Naive thymus-derived CD4-positive, alpha-beta T cell (primary cell): ENCODE measurements at regions not wholly inside any gene's neighbourhood (a gene's known extent, or its start where the extent isn't known, plus 50 kb on each side); places are given as distances from the start of the nearest gene placed in this dataset.
"Not testable (repeated sequence)": the region's sequence is repeated elsewhere in the genome, so short reads cannot be mapped to it uniquely, and the experiment has no call there.

Experiments used
- ATAC-seq: fragments of 150-1000 bp; cut with Tn5 transposase; 2 replicates; pipeline ENCODE4 v1.10.0; 2021; ENCODE audit warnings: mild to moderate bottlenecking, moderate library complexity
- CTCF ChIA-PET: fragments of 350-600 bp; sonication (Branson Sonifier 250); formaldehyde crosslinking; loops from one replicate; lab custom pipeline; 2021; ENCODE audit warnings: antibody characterized with exemption; lab: Charles Lee
- POLR2A ChIA-PET: fragments of 350-600 bp; sonication (Branson Sonifier 250); formaldehyde crosslinking; loops from one replicate; lab custom pipeline; 2021; ENCODE audit warnings: antibody characterized with exemption, inconsistent platforms; lab: Charles Lee
- DNase-seq, 9 donors: peaks; one replicate each; pipeline versions ENCODE4 v3.0.0 to v3.0.0-alpha.2; 2020 to 2022; ENCODE audit warnings: mixed read lengths in 1 of 9
- H3K27ac ChIP-seq: one replicate; pipeline ENCODE4 v1.7.0; 2013; ENCODE audit warnings: mild to moderate bottlenecking, low read depth, low read length, moderate library complexity
- H3K27me3 ChIP-seq, 2 donors: one replicate each; pipeline ENCODE4 v1.7.0; 2013; ENCODE audit warnings: low read length in 2 of 2, mild to moderate bottlenecking in 2 of 2, moderate library complexity in 2 of 2; ENCODE audit not compliant: control insufficient read depth in 2 of 2, insufficient read depth in 2 of 2
- H3K36me3 ChIP-seq, 3 experiments: 1 replicate in 2 of 3; 2 replicates in 1 of 3; pipeline ENCODE4 v1.7.0; 2013; ENCODE audit warnings: low read length in 3 of 3, mild to moderate bottlenecking in 3 of 3, moderate library complexity in 1 of 3; ENCODE audit not compliant: insufficient read depth in 3 of 3, control insufficient read depth in 2 of 3
- H3K4me1 ChIP-seq, 2 donors: one replicate each; pipeline ENCODE4 v1.7.0; 2013; ENCODE audit warnings: low read length in 2 of 2, mild to moderate bottlenecking in 2 of 2, moderate library complexity in 1 of 2; ENCODE audit not compliant: control insufficient read depth in 2 of 2, insufficient read depth in 2 of 2
- H3K4me3 ChIP-seq: 2 replicates; pipeline ENCODE4 v1.7.0; 2013; ENCODE audit warnings: mild to moderate bottlenecking, low read length
- H3K9me3 ChIP-seq, 3 experiments: 1 replicate in 2 of 3; 2 replicates in 1 of 3; pipeline ENCODE4 v1.7.0; 2013; ENCODE audit warnings: low read length in 3 of 3; ENCODE audit not compliant: control insufficient read depth in 2 of 3
- H3K27ac Mint-ChIP-seq, 9 donors: one replicate each; pipeline ENCODE4 v1.8.0; 2020 to 2022; ENCODE audit warnings: mixed read lengths in 9 of 9, mild to moderate bottlenecking in 8 of 9, moderate library complexity in 5 of 9, inconsistent platforms in 2 of 9
- H3K27me3 Mint-ChIP-seq, 5 donors: one replicate each; pipeline ENCODE4 v1.8.0; 2021 to 2022; ENCODE audit warnings: mixed read lengths in 5 of 5, mild to moderate bottlenecking in 1 of 5
- H3K36me3 Mint-ChIP-seq, 5 donors: one replicate each; pipeline ENCODE4 v1.8.0; 2020 to 2022; ENCODE audit warnings: mixed read lengths in 5 of 5, mild to moderate bottlenecking in 3 of 5, inconsistent platforms in 1 of 5
- H3K4me1 Mint-ChIP-seq, 7 donors: one replicate each; pipeline ENCODE4 v1.8.0; 2020 to 2022; ENCODE audit warnings: mixed read lengths in 7 of 7, mild to moderate bottlenecking in 3 of 7, inconsistent platforms in 1 of 7
- H3K4me3 Mint-ChIP-seq, 10 donors: one replicate each; pipeline ENCODE4 v1.8.0; 2020 to 2022; ENCODE audit warnings: mild to moderate bottlenecking in 10 of 10, mixed read lengths in 10 of 10, moderate library complexity in 6 of 10, inconsistent platforms in 2 of 10
- H3K9me3 Mint-ChIP-seq, 11 donors: one replicate each; pipeline ENCODE4 v1.8.0; 2020 to 2022; ENCODE audit warnings: mixed read lengths in 11 of 11, mild to moderate bottlenecking in 4 of 11, inconsistent platforms in 1 of 11, moderate library complexity in 1 of 11
- intact Hi-C, 2 donors: fragments of 100-400 bp; cut with micrococcal nuclease; formaldehyde crosslinking; loops; one replicate each; pipeline ENCODE4 v1.15.1; 2023

DNA sequence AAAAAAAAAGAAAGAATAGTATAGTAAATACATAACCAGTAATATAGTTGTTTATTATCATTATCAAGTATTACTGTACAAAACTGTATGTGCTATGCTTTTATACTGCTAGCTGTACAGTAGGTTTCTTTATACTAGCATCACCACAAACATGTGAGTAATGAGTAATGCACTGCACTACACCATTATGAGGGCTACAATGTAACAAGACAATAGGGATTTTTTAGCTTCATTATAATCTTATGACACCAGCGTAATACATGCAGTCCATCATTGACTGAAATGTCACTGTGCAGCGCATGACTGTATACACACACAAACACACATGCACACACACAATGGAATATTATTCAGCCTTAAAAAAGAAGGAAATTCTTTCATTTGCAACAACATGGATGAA is 111.5 kb upstream of the ZBED5 start:
- Mint-ChIP-seq H3K9me3 (peaks cover 0 to 9% (median 4%) of the 10 kb centered on the region in 11 donors), H3K27ac (no peak overlapping the region), H3K4me3 (no peak overlapping the region), H3K36me3 (peaks cover 0 to 8% (median 0%) of the 10 kb centered on the region in 5 donors), H3K27me3 (peaks cover 0 to 17% (median 0%) of the 10 kb centered on the region in 5 donors), H3K4me1 (no peaks in the 10 kb centered on the region)
- Histone ChIP-seq H3K4me1 (no peaks in the 10 kb centered on the region), H3K4me3 (no peak overlapping the region), H3K9me3 (no peaks in the 10 kb centered on the region), H3K27ac (no peak overlapping the region), H3K36me3 (no peaks in the 10 kb centered on the region), H3K27me3 (no peaks in the 10 kb centered on the region)
- intact Hi-C loops, result no loop called here
- no peak for ATAC-seq
- ChIA-PET CTCF (no interaction called here), POLR2A (no interaction called here)
- no peak for DNase-seq

DNA sequence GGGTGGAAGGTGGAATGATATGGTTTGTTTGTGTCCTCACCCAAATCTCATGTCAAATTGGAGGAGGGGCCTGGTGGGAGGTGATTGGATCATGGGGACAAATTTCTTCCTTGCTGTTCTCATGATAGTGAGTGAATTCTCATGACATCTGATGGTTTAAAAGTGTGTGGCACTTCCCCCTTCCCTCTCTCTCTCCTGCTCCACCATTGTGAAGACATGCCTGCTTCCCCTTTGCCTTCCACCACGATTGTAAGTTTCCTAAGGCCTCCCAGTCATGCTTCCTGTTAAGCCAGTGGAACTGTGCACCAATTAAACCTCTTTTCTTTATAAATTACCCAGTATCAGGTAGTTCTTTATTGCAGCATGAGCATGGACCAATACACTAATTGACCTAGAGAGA is 99.0 kb upstream of the ZBED5 start:
- H3K36me3 ChIP-seq, H3K4me1 ChIP-seq, H3K4me1 Mint-ChIP-seq, H3K27ac Mint-ChIP-seq, H3K9me3 ChIP-seq, POLR2A ChIA-PET, ATAC-seq, DNase-seq, H3K4me3 Mint-ChIP-seq, H3K27ac ChIP-seq, H3K27me3 ChIP-seq, intact Hi-C loops, H3K4me3 ChIP-seq, CTCF ChIA-PET, H3K36me3 Mint-ChIP-seq: not testable (repeated sequence)
- peaks cover 17 to 35% (median 22%) of the 10 kb centered on the region in 5 donors for H3K27me3 Mint-ChIP-seq
- H3K9me3 Mint-ChIP-seq, result peaks cover 0 to 32% (median 7%) of the 10 kb centered on the region in 11 donors

DNA sequence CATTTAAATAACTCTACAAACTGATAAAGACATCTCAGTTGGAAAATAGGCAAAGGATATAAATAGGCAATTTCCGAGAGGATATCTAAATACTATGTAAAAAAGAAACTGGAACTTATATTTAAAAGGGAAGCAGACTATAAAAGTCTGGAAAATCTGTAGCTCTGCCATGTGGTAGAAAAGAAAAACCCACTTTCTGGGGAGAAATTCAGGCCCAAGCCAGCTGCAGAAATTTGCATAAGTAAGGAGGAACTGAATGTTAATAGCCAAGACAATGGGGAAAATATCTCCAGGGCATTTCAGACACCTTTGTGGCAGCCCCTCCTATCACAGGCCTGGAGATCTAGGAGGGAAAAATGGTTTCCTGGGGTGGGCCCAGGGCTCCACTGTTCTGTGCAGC is 97.8 kb upstream of the ZBED5 start:
- peaks cover 0 to 5% of the 10 kb centered on the region in 2 donors for H3K27me3 ChIP-seq
- no peak overlapping the region for H3K27ac Mint-ChIP-seq
- H3K9me3 Mint-ChIP-seq, result peaks cover 0 to 32% (median 7%) of the 10 kb centered on the region in 11 donors
- H3K4me3 ChIP-seq, result no peak overlapping the region
- H3K4me1 ChIP-seq, result no peaks in the 10 kb centered on the region
- ATAC-seq, result no peak
- no peak overlapping the region for H3K4me3 Mint-ChIP-seq
- ChIA-PET POLR2A (no interaction called here), CTCF (interaction anchor here (0.7 kb wide), 1 partner anchor 22 kb away, joined by 3 read pairs; no protein-coding TSS in a partner anchor)
- intact Hi-C loops, result no loop called here
- no peaks in the 10 kb centered on the region for H3K36me3 ChIP-seq
- no peak for DNase-seq
- peaks cover 0 to 9% (median 4%) of the 10 kb centered on the region in 5 donors for H3K36me3 Mint-ChIP-seq
- H3K27ac ChIP-seq, result no peak overlapping the region
- H3K27me3 Mint-ChIP-seq, result peaks cover 15 to 40% (median 30%) of the 10 kb centered on the region in 5 donors
- no peaks in the 10 kb centered on the region for H3K9me3 ChIP-seq
- H3K4me1 Mint-ChIP-seq, result no peaks in the 10 kb centered on the region

DNA sequence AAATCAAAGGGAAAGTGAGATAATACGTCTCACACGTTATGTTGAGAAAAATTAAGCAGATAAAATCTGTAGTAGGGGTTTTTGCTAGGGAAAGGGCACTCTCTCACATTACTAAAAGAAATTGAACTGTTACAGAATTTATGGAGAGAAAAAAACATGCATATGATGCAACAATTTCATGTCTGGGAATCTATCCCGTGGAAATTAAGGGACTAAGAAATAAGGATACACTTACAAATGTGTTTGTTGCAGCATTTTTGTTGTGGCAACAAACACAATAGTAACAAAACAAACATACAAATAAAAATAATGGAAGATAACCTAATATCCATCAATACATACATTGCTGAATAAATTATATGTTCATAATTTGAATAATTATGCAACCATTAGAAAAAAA is 96.3 kb upstream of the ZBED5 start:
- Histone ChIP-seq H3K27me3 (no peaks in the 10 kb centered on the region), H3K9me3 (no peaks in the 10 kb centered on the region), H3K27ac (no peak overlapping the region), H3K4me3 (no peak overlapping the region), H3K4me1 (no peaks in the 10 kb centered on the region), H3K36me3 (no peaks in the 10 kb centered on the region)
- peaks cover 0 to 7% (median 4%) of the 10 kb centered on the region in 5 donors for H3K36me3 Mint-ChIP-seq
- DNase-seq (no peak), ATAC-seq (no peak)
- H3K27me3 Mint-ChIP-seq, result peaks cover 17 to 38% (median 26%) of the 10 kb centered on the region in 5 donors
- CTCF ChIA-PET, result no interaction called here
- H3K9me3 Mint-ChIP-seq, result peaks cover 0 to 21% (median 6%) of the 10 kb centered on the region in 11 donors
- no peaks in the 10 kb centered on the region for H3K4me1 Mint-ChIP-seq
- peak overlapping the region in 1 of 9 donors; percentile 32 for H3K27ac Mint-ChIP-seq
- POLR2A ChIA-PET, result no interaction called here
- no peak overlapping the region for H3K4me3 Mint-ChIP-seq
- intact Hi-C loops, result no loop called here

DNA sequence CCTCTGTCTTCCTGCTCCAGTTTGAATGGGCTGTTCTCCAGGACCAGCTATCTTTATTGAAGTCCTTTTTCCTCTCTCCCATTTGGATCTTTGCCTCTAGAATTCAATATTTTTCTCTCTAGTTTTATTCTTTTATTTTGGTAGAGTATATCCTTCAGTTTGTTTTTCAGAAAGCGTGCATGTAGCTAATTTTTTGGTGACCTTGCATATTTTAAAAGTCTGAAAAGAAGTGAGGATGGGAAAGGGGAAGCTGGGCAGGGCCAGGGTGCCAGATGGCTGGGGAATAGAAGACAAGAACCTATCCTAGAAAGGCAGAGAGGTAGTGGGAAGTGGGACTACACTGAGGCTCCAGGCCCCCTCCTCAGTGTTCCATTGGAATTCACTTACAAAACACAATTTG is 95.0 kb upstream of the ZBED5 start:
- H3K4me3 Mint-ChIP-seq, result no peak overlapping the region
- ChIA-PET CTCF (no interaction called here), POLR2A (no interaction called here)
- H3K36me3 ChIP-seq, result no peaks in the 10 kb centered on the region
- H3K27ac ChIP-seq, result no peak overlapping the region
- intact Hi-C loops, result no loop called here
- H3K4me3 ChIP-seq, result no peak overlapping the region
- no peaks in the 10 kb centered on the region for H3K27me3 ChIP-seq
- H3K27ac Mint-ChIP-seq, result no peak overlapping the region
- no peaks in the 10 kb centered on the region for H3K4me1 Mint-ChIP-seq
- H3K9me3 Mint-ChIP-seq, result peaks cover 0 to 9% (median 3%) of the 10 kb centered on the region in 11 donors
- H3K9me3 ChIP-seq, result no peaks in the 10 kb centered on the region
- H3K4me1 ChIP-seq, result no peaks in the 10 kb centered on the region
- ATAC-seq (no peak), DNase-seq (no peak)
- H3K27me3 Mint-ChIP-seq, result peaks cover 17 to 42% (median 34%) of the 10 kb centered on the region in 5 donors
- H3K36me3 Mint-ChIP-seq, result peaks cover 0 to 5% (median 4%) of the 10 kb centered on the region in 5 donors

DNA sequence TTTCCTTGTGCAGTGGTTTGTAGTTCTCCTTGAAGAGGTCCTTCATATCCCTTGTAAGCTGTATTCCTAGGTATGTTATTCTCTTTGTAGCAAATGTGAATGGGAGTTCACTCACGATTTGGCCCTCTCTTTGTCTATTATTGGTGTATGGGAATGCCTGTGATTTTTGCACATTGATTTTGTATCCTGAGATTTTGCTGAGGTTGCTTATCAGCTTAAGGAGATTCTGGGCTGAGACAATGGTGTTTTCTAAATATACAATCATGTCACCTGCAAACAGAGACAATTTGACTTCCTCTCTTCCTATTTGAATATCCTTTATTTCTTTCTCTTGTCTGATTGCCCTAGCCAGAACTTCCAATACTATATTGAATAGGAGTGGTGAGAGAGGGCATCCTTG is 90.1 kb upstream of the ZBED5 start:
- ATAC-seq, H3K36me3 ChIP-seq, CTCF ChIA-PET, H3K4me3 ChIP-seq, H3K9me3 Mint-ChIP-seq, H3K36me3 Mint-ChIP-seq, H3K4me1 ChIP-seq, H3K4me1 Mint-ChIP-seq, DNase-seq, POLR2A ChIA-PET, H3K9me3 ChIP-seq, H3K4me3 Mint-ChIP-seq, H3K27me3 ChIP-seq, H3K27ac ChIP-seq, H3K27ac Mint-ChIP-seq, intact Hi-C loops: not testable (repeated sequence)
- peaks cover 7 to 40% (median 15%) of the 10 kb centered on the region in 5 donors for H3K27me3 Mint-ChIP-seq

DNA sequence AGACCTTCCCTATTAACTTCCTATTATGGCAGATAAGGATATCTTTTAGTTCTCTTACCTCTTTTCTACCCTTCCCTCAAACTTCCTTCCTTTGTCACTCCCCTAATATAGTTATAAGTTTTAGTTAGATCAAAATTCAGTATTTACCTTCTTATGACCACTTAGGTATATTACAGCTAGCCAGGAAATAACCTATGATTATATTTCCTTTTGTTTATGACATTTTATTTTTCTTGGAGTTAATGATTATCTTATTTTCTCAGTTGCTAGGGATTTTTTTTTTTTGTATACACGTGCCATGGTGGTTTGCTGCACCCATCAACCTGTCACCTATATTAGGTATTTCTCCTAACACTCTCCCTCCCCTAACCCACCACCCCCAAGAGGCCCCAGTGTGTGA is 88.2 kb upstream of the ZBED5 start:
- Histone ChIP-seq H3K36me3 (no peaks in the 10 kb centered on the region), H3K9me3 (no peaks in the 10 kb centered on the region), H3K27ac (no peak overlapping the region), H3K27me3 (no peaks in the 10 kb centered on the region), H3K4me1 (no peaks in the 10 kb centered on the region), H3K4me3 (no peak overlapping the region)
- DNase-seq, result no peak
- Mint-ChIP-seq H3K27ac (no peak overlapping the region), H3K27me3 (peaks cover 3 to 40% (median 9%) of the 10 kb centered on the region in 5 donors), H3K4me3 (no peak overlapping the region), H3K9me3 (peaks cover 0 to 3% (median 0%) of the 10 kb centered on the region in 11 donors), H3K36me3 (no peaks in the 10 kb centered on the region), H3K4me1 (peaks cover 0 to 3% (median 0%) of the 10 kb centered on the region in 7 donors)
- intact Hi-C loops, result no loop called here
- ChIA-PET CTCF (no interaction called here), POLR2A (no interaction called here)
- ATAC-seq, result no peak
